ENCODE measurements at regions not wholly inside any gene's neighbourhood (a gene's known extent, or its start where the extent isn't known, plus 50 kb on each side); places are given as distances from the start of the nearest gene placed in this dataset.
A peak's percentile ranks its signal among the peaks of the same experiment; 100 is the strongest.

DNA sequence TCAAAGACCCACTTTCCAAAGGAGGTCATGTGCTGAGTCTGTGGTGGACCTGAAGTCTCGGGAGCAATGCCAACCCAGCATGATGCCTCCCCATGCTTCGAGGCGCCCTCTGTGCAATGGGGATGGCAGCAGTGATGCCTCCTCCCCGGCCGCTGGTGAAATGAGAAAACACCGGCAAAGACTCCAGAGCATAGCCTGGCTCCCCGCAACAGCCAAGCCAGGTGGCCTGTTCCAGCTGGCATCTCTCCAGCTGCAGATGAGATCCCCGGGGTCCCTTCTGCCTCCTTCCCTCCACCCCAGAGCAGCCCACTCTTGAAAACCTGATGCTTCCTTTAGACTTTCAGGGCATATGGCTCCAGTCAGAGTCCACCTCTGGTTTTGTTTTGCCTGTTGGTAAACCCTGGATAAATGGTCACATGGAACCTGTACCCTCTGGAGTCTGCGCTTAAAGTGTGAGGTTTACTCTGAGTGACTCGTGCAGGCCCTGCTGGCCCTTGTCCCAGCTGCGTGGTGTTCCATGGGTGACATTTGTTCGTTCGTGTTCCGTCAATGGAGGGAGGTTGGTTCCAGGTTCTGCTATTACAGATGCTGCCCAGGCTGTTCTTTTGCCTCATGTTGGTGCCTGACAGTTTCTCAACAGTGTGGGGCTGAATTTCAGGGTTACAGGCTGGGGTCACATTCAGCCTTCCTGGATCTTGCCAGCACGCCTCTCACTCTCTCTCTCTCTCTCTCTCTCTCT is 181.8 kb upstream of the CIBAR2 start:
- peaks cover 13% of the 10 kb centered on the region for H3K4me1 ChIP-seq
- H3K27me3 ChIP-seq (ENCODE audit: low read depth), result no peaks in the 10 kb centered on the region
- H3K36me3 ChIP-seq, result no peaks in the 10 kb centered on the region
- H3K9me3 ChIP-seq, result no peaks in the 10 kb centered on the region
- ATAC-seq (peak; percentile 4 to 7), DNase-seq (no peak)
- H3K27ac ChIP-seq, result no peak overlapping the region
- H3K4me3 ChIP-seq, result no peak overlapping the region
- intact Hi-C loops (cut with DNase I), result no loop called here
- no peak for TF ChIP-seq CTCF (IDR thresholded peaks at IDR 0.05)

DNA sequence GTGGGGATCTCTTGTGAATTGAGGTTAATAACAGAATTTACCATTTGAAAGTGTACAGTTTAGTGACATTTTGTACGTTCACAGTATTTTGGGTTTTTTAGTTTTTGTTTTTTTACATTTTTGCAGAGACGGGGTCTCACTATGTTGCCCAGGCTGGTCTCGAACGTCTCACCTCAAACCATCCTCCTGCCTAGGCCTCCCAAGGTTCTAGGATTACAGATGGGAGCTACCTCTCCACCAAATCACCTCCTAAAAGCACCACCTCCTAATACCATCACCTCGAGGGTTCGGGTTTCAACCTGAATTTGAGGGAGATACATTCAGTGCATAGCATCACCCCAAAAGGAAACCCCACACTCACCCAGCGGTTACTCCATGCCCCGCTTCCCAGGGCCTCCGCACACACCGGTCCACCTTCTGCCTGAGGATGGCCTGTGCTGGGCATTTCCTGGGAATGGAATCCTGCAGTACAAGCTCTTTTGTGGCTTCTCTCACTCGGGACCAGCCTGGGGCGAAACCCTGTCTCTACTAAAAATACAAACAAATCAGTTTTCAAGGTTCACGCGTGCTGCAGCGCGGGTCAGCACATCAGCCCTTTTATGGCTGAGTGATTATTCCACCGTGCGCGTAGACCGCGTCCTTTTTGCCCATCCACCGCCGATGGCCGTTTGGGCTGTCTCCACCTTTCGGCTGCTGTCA is 182.7 kb upstream of the CIBAR2 start:
- intact Hi-C loops (cut with DNase I), result no loop called here
- TF ChIP-seq CTCF (IDR thresholded peaks at IDR 0.05), result no peak

DNA sequence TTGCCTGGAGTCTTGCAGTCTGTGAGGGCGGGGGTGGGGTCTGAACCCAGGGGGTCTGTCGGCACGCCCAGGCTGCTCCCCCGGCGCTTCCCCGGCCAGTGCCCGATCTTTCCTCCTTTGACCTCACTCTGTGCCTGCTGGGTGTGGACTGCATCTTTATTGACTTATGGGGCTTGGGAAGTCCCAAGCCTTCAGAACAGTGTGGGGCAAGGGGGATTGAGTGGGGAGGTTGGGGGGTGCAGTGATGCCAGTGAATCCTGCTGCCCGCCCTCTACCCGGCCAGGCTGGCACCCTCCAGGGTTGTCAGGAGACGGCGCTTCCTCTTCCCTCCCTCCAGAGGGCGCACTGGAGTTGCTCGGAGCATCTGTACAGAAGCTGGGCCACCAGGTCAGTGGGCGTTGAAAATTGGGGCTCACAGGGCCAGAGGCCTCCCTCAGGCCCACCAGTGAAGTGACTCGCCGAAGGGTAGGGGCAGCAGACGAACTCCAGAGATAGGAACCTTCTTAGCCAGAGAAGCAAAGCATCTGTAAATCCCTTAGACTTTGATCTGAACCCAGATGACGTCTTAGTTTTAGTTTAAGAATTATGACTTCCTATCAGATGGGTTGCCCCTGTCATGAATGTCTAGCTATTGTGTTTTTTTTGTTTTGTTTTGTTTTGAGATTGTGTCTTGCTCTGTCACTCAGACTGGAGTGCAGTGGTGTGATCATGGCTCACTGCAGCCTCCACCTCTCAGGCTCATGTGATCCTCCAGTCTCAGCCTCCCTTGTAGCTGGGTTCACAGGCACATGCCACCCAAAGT is 184.8 kb upstream of the CIBAR2 start:
- intact Hi-C loops (cut with DNase I), result no loop called here
- Histone ChIP-seq H3K27me3 (ENCODE audit: low read depth) (no peaks in the 10 kb centered on the region), H3K4me3 (no peak overlapping the region), H3K27ac (no peak overlapping the region), H3K4me1 (no peaks in the 10 kb centered on the region), H3K9me3 (no peaks in the 10 kb centered on the region), H3K36me3 (no peaks in the 10 kb centered on the region)
- ATAC-seq (peak; percentile 80 to 82), DNase-seq (peak; percentile 65)
- peak; percentile 75 for TF ChIP-seq CTCF (IDR thresholded peaks at IDR 0.05)

More for the DNA sequence above, 182.7 kb upstream of the CIBAR2 start:
- Histone ChIP-seq H3K9me3 (no peaks in the 10 kb centered on the region), H3K36me3 (no peaks in the 10 kb centered on the region), H3K27ac (no peak overlapping the region), H3K4me3 (no peak overlapping the region), H3K4me1 (peaks cover 13% of the 10 kb centered on the region), H3K27me3 (ENCODE audit: low read depth) (no peaks in the 10 kb centered on the region)
- no peak for DNase-seq
- no peak for ATAC-seq

- no peaks in the 10 kb centered on the region for H3K4me1 ChIP-seq
- no peak for TF ChIP-seq CTCF (IDR thresholded peaks at IDR 0.05)
- ATAC-seq (no peak), DNase-seq (no peak)
- no peak overlapping the region for H3K27ac ChIP-seq
- H3K27me3 ChIP-seq (ENCODE audit: low read depth), result no peaks in the 10 kb centered on the region
- no peaks in the 10 kb centered on the region for H3K36me3 ChIP-seq
- no peak overlapping the region for H3K4me3 ChIP-seq
- intact Hi-C loops (cut with DNase I), result no loop called here
- H3K9me3 ChIP-seq, result no peaks in the 10 kb centered on the region
These were observed 185.6 kb upstream of the CIBAR2 start for GRCh38 chr16:85297881-85298280.

- TF ChIP-seq CTCF (IDR thresholded peaks at IDR 0.05), result no peak
- no peaks in the 10 kb centered on the region for H3K27me3 ChIP-seq (ENCODE audit: low read depth)
- DNase-seq (no peak), ATAC-seq (no peak)
- intact Hi-C loops (cut with DNase I), result no loop called here
- H3K36me3 ChIP-seq, result no peaks in the 10 kb centered on the region
- no peak overlapping the region for H3K4me3 ChIP-seq
- H3K27ac ChIP-seq, result no peak overlapping the region
- peaks cover 14% of the 10 kb centered on the region for H3K4me1 ChIP-seq
- H3K9me3 ChIP-seq, result no peaks in the 10 kb centered on the region
These were observed 188.2 kb upstream of the CIBAR2 start for GRCh38 chr16:85300406-85300968.

Data from lower lobe of right lung (tissue), 2 donors.